DND-41 (cell line): ENCODE measurements at regions not wholly inside any gene's neighbourhood (a gene's known extent, or its start where the extent isn't known, plus 50 kb on each side); places are given as distances from the start of the nearest gene placed in this dataset.

Experiments
- ATAC-seq: fragments of 200-7000 bp; cut with Tn5 transposase; 3 replicates; pipeline ENCODE4 v1.9.1; 2021; ENCODE audit warnings: low read depth; ENCODE audit not compliant: insufficient read depth
- DNase-seq: peaks from one replicate; pipeline ENCODE4 v3.0.0-alpha.2; 2020
- H2AFZ ChIP-seq: 2 replicates; pipeline ENCODE4 v1.6.0; 2012; ENCODE audit warnings: low read depth, low read length
- H3K27ac ChIP-seq: 2 replicates; pipeline ENCODE4 v1.5.1; 2012; ENCODE audit warnings: low read length, inconsistent platforms
- H3K27me3 ChIP-seq: fragments of 200-600 bp; sonication (generic); 2 replicates; pipeline ENCODE4 v1.6.0; 2012; ENCODE audit warnings: low read length, mild to moderate bottlenecking, inconsistent platforms; ENCODE audit not compliant: insufficient read depth, poor library complexity
- H3K36me3 ChIP-seq: 2 replicates; pipeline ENCODE4 v1.5.1; 2012; ENCODE audit warnings: low read length, inconsistent platforms; ENCODE audit not compliant: insufficient read depth
- H3K4me1 ChIP-seq: 2 replicates; pipeline ENCODE4 v1.5.1; 2012; ENCODE audit warnings: mild to moderate bottlenecking, low read length; ENCODE audit not compliant: insufficient read depth
- H3K4me2 ChIP-seq: 2 replicates; pipeline ENCODE4 v1.6.0; 2012; ENCODE audit warnings: mild to moderate bottlenecking, moderate library complexity, low read length, inconsistent platforms; ENCODE audit not compliant: insufficient read depth
- H3K4me3 ChIP-seq, 2 experiments: fragments of 200-600 bp in 1 of 2; shearing (Covaris generic) in 1 of 2; 2 replicates each; pipeline ENCODE4 v1.5.1; 2012 to 2016; ENCODE audit warnings: inconsistent platforms in 2 of 2, low read length in 2 of 2, mild to moderate bottlenecking in 2 of 2, low read depth in 1 of 2, moderate library complexity in 1 of 2
- H3K79me2 ChIP-seq: 2 replicates; pipeline ENCODE4 v1.6.0; 2012; ENCODE audit warnings: low read length, inconsistent platforms; ENCODE audit not compliant: insufficient read depth
- H3K9ac ChIP-seq: 2 replicates; pipeline ENCODE4 v1.6.0; 2012; ENCODE audit warnings: low read depth, mild to moderate bottlenecking, inconsistent platforms, low read length, moderate library complexity
- H3K9me3 ChIP-seq: 2 replicates; pipeline ENCODE4 v1.5.1; 2012; ENCODE audit warnings: low read length, moderate library complexity, mild to moderate bottlenecking, inconsistent platforms; ENCODE audit not compliant: insufficient read depth, severe bottlenecking
- H4K20me1 ChIP-seq: 2 replicates; pipeline ENCODE4 v1.6.0; 2012; ENCODE audit warnings: low read length; ENCODE audit not compliant: insufficient read depth
- CTCF ChIP-seq: IDR thresholded peaks from 2 replicates; pipeline ENCODE4 v1.5.1; 2012; ENCODE audit warnings: borderline replicate concordance, low read length, moderate library complexity, mild to moderate bottlenecking; ENCODE audit not compliant: poor library complexity, severe bottlenecking; ENCODE audit errors: extremely low read depth
- EZH2 ChIP-seq: IDR thresholded peaks from 3 replicates; pipeline ENCODE4 v1.6.1; 2012; ENCODE audit warnings: borderline replicate concordance, low read depth, mild to moderate bottlenecking, moderate library complexity, low read length, inconsistent platforms; ENCODE audit not compliant: severe bottlenecking

- H4K20me1 ChIP-seq: no peaks in the 10 kb centered on the region
- H3K4me1 ChIP-seq: no peaks in the 10 kb centered on the region
- no peak overlapping the region for H3K4me3 ChIP-seq
- H3K27ac ChIP-seq: no peak overlapping the region
- no peaks in the 10 kb centered on the region for H3K36me3 ChIP-seq
- ATAC-seq: peak; percentile 14; the same call in 1 of the 3 replicates
- H3K4me2 ChIP-seq: no peak overlapping the region
- H3K9ac ChIP-seq: no peak overlapping the region
- no peaks in the 10 kb centered on the region for H3K79me2 ChIP-seq
- no peaks in the 10 kb centered on the region for H3K27me3 ChIP-seq
- no peak for DNase-seq
- TF ChIP-seq CTCF (no peak), EZH2 (no peak)
- H2AFZ ChIP-seq: no peak overlapping the region
- H3K9me3 ChIP-seq: no peaks in the 10 kb centered on the region
Observed at GRCh38 chr1:170388489-170388888, 143.5 kb upstream of the GORAB start.

- Histone ChIP-seq H4K20me1 (no peaks in the 10 kb centered on the region), H3K4me2 (no peak overlapping the region), H3K9me3 (no peaks in the 10 kb centered on the region), H3K4me3 (no peak overlapping the region), H3K9ac (no peak overlapping the region), H3K27me3 (no peaks in the 10 kb centered on the region), H3K4me1 (no peaks in the 10 kb centered on the region), H3K27ac (no peak overlapping the region), H2AFZ (no peak overlapping the region), H3K36me3 (no peaks in the 10 kb centered on the region), H3K79me2 (no peaks in the 10 kb centered on the region)
- DNase-seq (no peak), ATAC-seq (no peak)
- TF ChIP-seq CTCF (no peak), EZH2 (no peak)
Observed at GRCh38 chr1:170395149-170395548, 136.8 kb upstream of the GORAB start.

GRCh38 chr1:170397061-170397460 is 134.9 kb upstream of the GORAB start:
- Histone ChIP-seq H3K27me3 (no peaks in the 10 kb centered on the region), H3K36me3 (no peaks in the 10 kb centered on the region), H3K4me1 (no peaks in the 10 kb centered on the region), H3K9me3 (no peaks in the 10 kb centered on the region), H3K9ac (no peak overlapping the region), H3K27ac (no peak overlapping the region), H2AFZ (no peak overlapping the region), H3K4me2 (no peak overlapping the region), H4K20me1 (no peaks in the 10 kb centered on the region), H3K79me2 (no peaks in the 10 kb centered on the region), H3K4me3 (no peak overlapping the region)
- no peak for TF ChIP-seq CTCF
- TF ChIP-seq EZH2: no peak
- ATAC-seq (no peak), DNase-seq (no peak)
